OCI-LY7 (cell line): ENCODE measurements at regions not wholly inside any gene's neighbourhood (a gene's known extent, or its start where the extent isn't known, plus 50 kb on each side); places are given as distances from the start of the nearest gene placed in this dataset.

Source experiments
- CTCF ChIP-seq: fragments of 200-600 bp; sonication (generic); conservative IDR thresholded peaks from 2 replicates; pipeline ENCODE4 v1.5.1; 2014; ENCODE audit warnings: mild to moderate bottlenecking, antibody characterized with exemption, low read length, moderate library complexity, mixed read lengths
- EZH2phosphoT487 ChIP-seq: fragments of 200-600 bp; sonication (generic); IDR thresholded peaks from 2 replicates; pipeline ENCODE4 v1.6.1; 2018; ENCODE audit warnings: low read depth, borderline replicate concordance, mild to moderate bottlenecking, mixed run types, antibody characterized with exemption, low read length, moderate library complexity, mixed read lengths

GRCh38 chrX:99397879-99398278 lies 1012.2 kb downstream of the PCDH19 start:
- no peak for TF ChIP-seq CTCF
- TF ChIP-seq EZH2phosphoT487: no peak
